Effector memory CD4-positive, alpha-beta T cell (primary cell): ENCODE measurements at regions not wholly inside any gene's neighbourhood (a gene's known extent, or its start where the extent isn't known, plus 50 kb on each side); places are given as distances from the start of the nearest gene placed in this dataset.
"Not testable (repeated sequence)": the region's sequence is repeated elsewhere in the genome, so short reads cannot be mapped to it uniquely, and the experiment has no call there.

Source experiments
- DNase-seq, 3 donors: peaks; one replicate each; pipeline ENCODE4 v3.0.0-alpha.2; 2020
- H3K27ac ChIP-seq: 2 replicates; pipeline ENCODE4 v1.7.0; 2013; ENCODE audit warnings: mild to moderate bottlenecking, low read length, moderate library complexity; ENCODE audit not compliant: insufficient read depth, poor library complexity, severe bottlenecking
- H3K27me3 ChIP-seq: replicated peaks from 2 replicates; pipeline ENCODE4 v1.7.0; 2013; ENCODE audit warnings: mild to moderate bottlenecking, low read length; ENCODE audit not compliant: insufficient read depth, control insufficient read depth, poor library complexity, severe bottlenecking
- H3K36me3 ChIP-seq: 2 replicates; pipeline ENCODE4 v1.7.0; 2013; ENCODE audit warnings: mild to moderate bottlenecking, low read length, moderate library complexity; ENCODE audit not compliant: control insufficient read depth, insufficient read depth
- H3K4me1 ChIP-seq: 2 replicates; pipeline ENCODE4 v1.7.0; 2013; ENCODE audit warnings: low read length, mild to moderate bottlenecking; ENCODE audit not compliant: control insufficient read depth, insufficient read depth, poor library complexity, severe bottlenecking
- H3K4me3 ChIP-seq: 2 replicates; pipeline ENCODE4 v1.7.0; 2013; ENCODE audit warnings: low read length, low read depth, mild to moderate bottlenecking; ENCODE audit not compliant: insufficient read depth, poor library complexity, severe bottlenecking
- H3K9me3 ChIP-seq: 2 replicates; pipeline ENCODE4 v1.7.0; 2013; ENCODE audit warnings: mild to moderate bottlenecking, low read length, moderate library complexity; ENCODE audit not compliant: control insufficient read depth

DNA sequence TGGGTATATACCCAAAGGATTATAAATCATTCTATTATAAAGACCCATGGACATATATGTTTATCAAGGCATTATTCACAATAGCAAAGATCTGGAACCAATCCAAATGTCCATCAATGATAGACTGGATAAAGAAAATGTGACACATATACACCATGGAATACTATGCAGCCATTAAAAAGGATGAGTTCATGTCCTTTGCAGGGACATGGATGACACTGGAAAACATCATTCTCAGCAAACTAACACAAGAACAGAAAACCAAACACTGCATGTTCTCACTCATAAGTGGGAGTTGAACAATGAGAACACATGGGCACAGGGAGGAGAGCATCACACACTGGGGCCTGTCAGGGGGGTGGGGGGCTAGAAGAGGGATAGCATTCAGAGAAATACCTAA, 136.9 kb upstream of the ST8SIA4 start:
- not testable (repeated sequence) for H3K4me1 ChIP-seq, H3K9me3 ChIP-seq, H3K27ac ChIP-seq, H3K36me3 ChIP-seq, H3K4me3 ChIP-seq, DNase-seq, H3K27me3 ChIP-seq

DNA sequence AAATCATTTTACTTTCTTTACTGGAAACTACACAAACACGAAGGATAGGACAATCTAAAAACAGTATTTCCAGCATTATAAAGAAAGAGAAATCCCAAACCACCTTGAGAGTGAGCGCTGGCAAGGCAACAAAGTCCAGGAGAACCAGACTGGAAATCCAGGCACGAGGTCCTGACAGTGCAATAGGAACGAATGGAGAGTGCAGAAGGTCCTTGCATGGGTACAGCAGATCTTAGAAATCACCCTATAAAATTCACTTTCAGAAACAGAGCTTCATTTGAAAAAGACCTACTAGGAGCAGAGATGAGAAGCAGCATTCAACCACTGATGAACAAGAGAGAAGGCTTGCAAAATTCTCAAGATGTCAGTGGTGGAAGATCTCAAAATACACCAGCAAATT, 133.7 kb upstream of the ST8SIA4 start:
- no peaks in the 10 kb centered on the region for H3K9me3 ChIP-seq
- DNase-seq: no peak
- no peaks in the 10 kb centered on the region for H3K36me3 ChIP-seq
- no peaks in the 10 kb centered on the region for H3K27me3 ChIP-seq
- no peak overlapping the region for H3K27ac ChIP-seq
- no peaks in the 10 kb centered on the region for H3K4me1 ChIP-seq
- H3K4me3 ChIP-seq: no peak overlapping the region

DNA sequence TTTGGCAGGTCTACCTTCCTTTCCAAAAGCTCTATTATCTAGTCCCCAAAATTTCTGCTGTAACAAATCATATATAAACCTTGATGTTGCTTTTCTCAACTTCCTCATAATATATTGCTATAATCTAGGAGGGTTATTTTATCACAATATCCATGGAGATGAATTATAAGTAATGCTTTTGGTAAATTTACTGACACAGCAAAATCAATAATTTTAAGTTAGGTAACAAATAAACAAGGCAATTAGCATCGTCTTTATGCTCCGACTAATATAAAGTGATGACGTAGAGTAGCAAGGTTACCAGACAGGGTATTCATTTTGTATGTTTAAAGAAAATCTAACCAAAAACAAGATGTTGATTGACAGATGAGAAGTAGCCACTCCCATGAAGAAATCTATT, 132.3 kb upstream of the ST8SIA4 start:
- Histone ChIP-seq H3K4me1 (no peaks in the 10 kb centered on the region), H3K27me3 (no peaks in the 10 kb centered on the region), H3K4me3 (no peak overlapping the region), H3K27ac (no peak overlapping the region), H3K36me3 (no peaks in the 10 kb centered on the region), H3K9me3 (no peaks in the 10 kb centered on the region)
- DNase-seq: no peak

DNA sequence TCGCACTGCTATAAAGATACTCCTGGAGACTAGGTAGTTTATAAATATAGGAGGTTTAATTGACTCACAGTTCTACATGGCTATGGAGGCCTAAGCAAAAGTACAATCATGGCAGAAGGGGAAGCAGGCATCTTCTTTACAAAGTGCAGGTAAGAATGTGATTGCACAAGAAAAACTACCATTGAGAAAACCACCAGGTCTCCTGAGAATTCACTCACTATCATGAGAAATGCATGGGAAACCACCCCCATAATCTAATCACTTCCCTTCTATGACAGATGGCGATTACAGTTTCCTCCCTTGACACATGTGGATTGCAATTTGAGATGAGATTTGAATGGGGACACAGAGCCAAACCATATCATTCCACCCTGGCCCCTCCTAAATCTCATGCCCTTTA, 121.2 kb upstream of the ST8SIA4 start:
- Histone ChIP-seq H3K27ac (no peak overlapping the region), H3K9me3 (no peaks in the 10 kb centered on the region), H3K4me1 (no peaks in the 10 kb centered on the region), H3K36me3 (no peaks in the 10 kb centered on the region), H3K4me3 (no peak overlapping the region), H3K27me3 (no peaks in the 10 kb centered on the region)
- DNase-seq: no peak

DNA sequence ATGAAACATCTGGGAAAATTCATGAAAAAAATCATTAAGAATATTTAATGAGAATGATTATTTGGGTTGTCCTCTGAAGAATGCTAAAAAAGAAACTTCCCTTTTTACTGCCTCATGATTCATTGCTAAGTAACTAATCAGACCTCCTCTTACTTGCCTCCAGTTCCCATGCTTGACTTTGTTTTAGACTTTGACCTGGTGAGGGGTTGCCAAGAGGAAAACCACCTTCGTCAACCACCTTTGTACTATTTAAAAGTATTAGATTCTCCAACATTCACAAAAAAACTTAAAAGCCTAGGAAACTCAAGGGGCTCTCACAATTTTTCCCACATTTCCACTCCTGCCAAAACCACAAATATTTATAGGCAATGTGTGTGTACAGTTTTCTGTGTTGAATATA, 115.2 kb upstream of the ST8SIA4 start:
- DNase-seq: no peak
- no peaks in the 10 kb centered on the region for H3K9me3 ChIP-seq
- H3K27me3 ChIP-seq: no peaks in the 10 kb centered on the region
- no peaks in the 10 kb centered on the region for H3K36me3 ChIP-seq
- no peaks in the 10 kb centered on the region for H3K4me1 ChIP-seq
- no peak overlapping the region for H3K4me3 ChIP-seq
- H3K27ac ChIP-seq: no peak overlapping the region

DNA sequence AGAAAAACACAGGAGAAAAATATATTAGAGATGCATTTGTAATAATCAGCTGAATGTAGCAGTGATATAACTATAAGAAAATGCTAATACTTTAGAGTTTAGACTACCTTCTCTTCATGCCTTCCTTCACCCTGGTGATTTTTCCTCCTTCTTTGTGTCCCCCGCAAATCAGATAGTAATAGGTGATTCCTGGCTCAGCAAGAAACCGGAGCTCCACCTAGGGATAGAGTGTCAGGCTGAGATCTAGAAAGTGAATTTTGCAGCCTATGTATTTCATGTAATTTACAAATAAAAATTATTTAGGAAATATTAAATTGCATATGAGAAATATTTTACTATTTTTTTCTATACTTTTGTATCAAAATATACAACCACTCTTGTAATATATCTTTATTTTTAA, 109.8 kb upstream of the ST8SIA4 start:
- DNase-seq: no peak
- Histone ChIP-seq H3K27me3 (no peaks in the 10 kb centered on the region), H3K4me1 (no peaks in the 10 kb centered on the region), H3K36me3 (no peaks in the 10 kb centered on the region), H3K27ac (no peak overlapping the region), H3K4me3 (no peak overlapping the region), H3K9me3 (no peaks in the 10 kb centered on the region)

DNA sequence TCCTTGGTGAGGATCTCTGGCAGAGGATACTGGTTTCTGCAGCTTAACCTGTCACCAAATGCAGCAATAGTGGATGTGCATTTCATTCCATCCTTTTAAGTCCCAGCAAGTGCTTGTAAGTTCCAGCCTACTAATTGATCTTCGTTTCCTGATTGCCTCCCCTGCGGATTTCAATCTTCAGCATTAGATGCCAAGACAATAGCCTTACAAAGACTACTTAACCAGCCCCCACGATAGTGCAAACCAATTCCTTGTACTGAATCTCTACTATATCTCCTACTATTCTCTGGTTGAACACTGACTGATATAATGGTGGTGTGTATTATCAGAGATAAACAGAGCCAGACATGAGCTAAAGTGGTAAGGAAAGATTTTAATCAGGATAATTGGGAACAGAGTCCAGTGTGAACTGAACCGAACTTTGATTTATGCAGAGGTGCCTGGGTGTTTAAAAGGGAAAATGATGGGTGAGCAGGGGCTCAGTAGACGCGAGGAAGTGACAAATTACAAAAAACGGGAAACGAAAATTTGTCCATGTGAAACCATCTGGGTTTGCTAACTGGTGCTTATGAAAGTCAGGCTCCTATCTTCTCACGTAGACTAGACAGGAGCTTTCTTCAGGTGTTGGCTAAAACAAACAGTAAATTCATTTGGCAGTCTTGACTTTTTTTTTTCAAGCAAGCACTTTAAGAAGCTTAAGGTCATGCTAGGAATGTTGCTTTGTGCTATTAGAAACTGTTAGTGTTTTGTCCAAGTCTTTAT, 106.9 kb upstream of the ST8SIA4 start:
- no peak overlapping the region for H3K4me3 ChIP-seq
- H3K27ac ChIP-seq: no peak overlapping the region
- no peaks in the 10 kb centered on the region for H3K4me1 ChIP-seq
- H3K27me3 ChIP-seq: no peaks in the 10 kb centered on the region
- H3K9me3 ChIP-seq: no peaks in the 10 kb centered on the region
- no peaks in the 10 kb centered on the region for H3K36me3 ChIP-seq
- no peak for DNase-seq

DNA sequence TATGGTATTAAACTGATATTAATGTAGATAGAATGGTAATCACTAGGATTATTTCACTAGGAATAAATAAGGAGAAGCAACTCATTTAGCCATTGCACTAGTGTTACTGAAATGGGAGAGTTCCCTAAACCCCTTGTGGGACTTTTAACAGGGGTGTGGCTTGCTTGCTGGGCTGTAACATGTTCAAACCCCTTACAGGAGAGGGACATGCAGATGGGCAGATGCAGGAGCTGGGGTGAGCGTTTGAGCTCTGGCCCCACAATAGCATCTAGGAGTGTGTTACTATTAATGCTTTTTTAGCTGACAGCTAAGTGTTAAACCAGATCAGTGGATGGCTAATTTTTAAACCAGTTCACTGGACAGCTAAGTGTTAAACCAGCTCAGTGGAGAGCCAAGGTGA, 89.3 kb upstream of the ST8SIA4 start:
- no peaks in the 10 kb centered on the region for H3K36me3 ChIP-seq
- H3K27me3 ChIP-seq: no peaks in the 10 kb centered on the region
- H3K9me3 ChIP-seq: no peaks in the 10 kb centered on the region
- H3K4me1 ChIP-seq: no peaks in the 10 kb centered on the region
- no peak for DNase-seq
- H3K27ac ChIP-seq: no peak overlapping the region
- no peak overlapping the region for H3K4me3 ChIP-seq

DNA sequence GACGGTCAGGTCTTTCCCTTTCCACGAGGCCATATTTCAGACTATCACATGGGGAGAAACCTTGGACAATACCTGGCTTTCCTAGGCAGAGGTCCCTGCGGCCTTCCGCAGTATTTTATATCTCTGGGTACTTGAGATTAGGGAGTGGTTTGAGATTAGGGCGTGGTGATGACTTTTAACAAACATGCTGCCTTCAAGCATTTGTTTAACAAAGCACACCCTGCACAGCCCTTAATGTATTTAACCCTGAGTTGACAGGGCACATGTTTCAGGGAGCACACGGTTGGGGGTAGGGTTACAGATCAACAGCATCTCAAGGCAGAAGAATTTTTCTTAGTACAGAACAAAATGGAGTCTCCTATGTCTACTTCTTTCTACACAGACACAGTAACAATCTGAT, 80.5 kb upstream of the ST8SIA4 start:
- not testable (repeated sequence) for H3K4me3 ChIP-seq, DNase-seq, H3K4me1 ChIP-seq, H3K36me3 ChIP-seq, H3K27me3 ChIP-seq, H3K27ac ChIP-seq, H3K9me3 ChIP-seq

DNA sequence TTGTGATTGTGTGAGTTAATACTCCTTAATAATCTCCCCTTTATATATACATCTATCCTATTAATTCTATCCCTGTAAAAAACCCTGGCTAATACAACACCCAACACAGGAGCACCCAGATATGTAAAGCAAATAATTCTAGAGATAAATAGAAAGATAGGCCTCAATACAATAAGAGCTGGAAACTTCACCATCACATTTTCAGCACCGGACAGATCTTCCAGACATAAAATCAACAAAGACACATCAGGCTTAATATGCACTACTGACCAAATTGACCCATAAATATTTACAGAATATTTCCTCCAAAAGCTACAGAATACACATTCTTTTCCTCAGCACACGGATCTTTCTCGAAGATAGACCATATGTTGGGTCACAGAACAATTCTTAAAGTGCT, 71.0 kb upstream of the ST8SIA4 start:
- no peaks in the 10 kb centered on the region for H3K27me3 ChIP-seq
- H3K36me3 ChIP-seq: no peaks in the 10 kb centered on the region
- no peaks in the 10 kb centered on the region for H3K9me3 ChIP-seq
- DNase-seq: no peak
- no peak overlapping the region for H3K27ac ChIP-seq
- H3K4me1 ChIP-seq: no peaks in the 10 kb centered on the region
- H3K4me3 ChIP-seq: no peak overlapping the region
